GM12891 (cell line): ENCODE measurements at regions not wholly inside any gene's neighbourhood (a gene's known extent, or its start where the extent isn't known, plus 50 kb on each side); places are given as distances from the start of the nearest gene placed in this dataset.

ENCODE experiments used
- POLR2A ChIP-seq: IDR thresholded peaks from 2 replicates; pipeline ENCODE4 v1.6.1; 2011; ENCODE audit warnings: low read depth, low read length, control low read depth
- POLR2AphosphoS5 ChIP-seq: IDR thresholded peaks from 2 replicates; pipeline ENCODE4 v1.6.1; 2011; ENCODE audit warnings: low read depth, low read length, control low read depth
- SPI1 ChIP-seq: IDR thresholded peaks from 2 replicates; pipeline ENCODE4 v1.6.1; 2011; ENCODE audit warnings: low read depth, low read length, control low read depth
- TAF1 ChIP-seq: IDR thresholded peaks from 2 replicates; pipeline ENCODE4 v1.6.1; 2011; ENCODE audit warnings: low read depth, low read length, control low read depth

DNA sequence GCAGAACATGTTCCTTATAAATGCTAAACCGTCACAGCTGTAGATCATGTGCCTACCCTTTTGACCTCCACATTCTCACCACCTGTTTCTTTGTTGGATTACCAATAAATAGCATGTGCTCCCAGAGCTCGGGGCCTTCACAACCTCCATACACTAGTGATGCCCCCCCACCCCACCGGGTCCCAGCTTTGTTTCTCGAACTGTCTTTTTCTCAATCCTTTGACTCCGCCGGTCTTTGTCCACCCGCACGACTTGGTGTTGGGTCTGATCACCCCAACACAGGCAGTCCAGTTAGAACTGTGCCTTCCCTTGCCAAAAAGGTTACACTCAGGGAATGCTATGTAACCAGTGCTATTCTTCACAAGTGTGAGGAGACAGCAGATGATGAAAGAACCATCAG lies 485.9 kb upstream of the C9orf72 start:
- no peak for TF ChIP-seq POLR2A
- no peak for TF ChIP-seq TAF1
- no peak for TF ChIP-seq POLR2AphosphoS5
- no peak for TF ChIP-seq SPI1
